ENCODE measurements at regions not wholly inside any gene's neighbourhood (a gene's known extent, or its start where the extent isn't known, plus 50 kb on each side); places are given as distances from the start of the nearest gene placed in this dataset.

GRCh38 chr9:115808108-115808507, 345.5 kb upstream of the PAPPA start:
- no peak for TF ChIP-seq CTCF (IDR thresholded peaks at IDR 0.05)
- no peak for TF ChIP-seq POLR2A (IDR thresholded peaks at IDR 0.05)
- TF ChIP-seq EP300 (IDR thresholded peaks at IDR 0.05), result no peak
- TF ChIP-seq POLR2AphosphoS5 (IDR thresholded peaks at IDR 0.05), result no peak

All from upper lobe of left lung (tissue), 4 donors.